GM18499 (cell line): ENCODE measurements at regions not wholly inside any gene's neighbourhood (a gene's known extent, or its start where the extent isn't known, plus 50 kb on each side); places are given as distances from the start of the nearest gene placed in this dataset.
"Not testable (repeated sequence)": the region's sequence is repeated elsewhere in the genome, so short reads cannot be mapped to it uniquely, and the experiment has no call there.

Source experiments
- ATAC-seq: cut with Tn5 transposase; IDR thresholded peaks from one replicate; pipeline ENCODE4 v1.9.1; 2021; ENCODE audit warnings: moderate number of reproducible peaks; ENCODE audit not compliant: insufficient read depth, unreplicated experiment

GRCh38 chr18:9042766-9043481 lies 59.6 kb upstream of the NDUFV2 start:
- no peak for ATAC-seq

- no peak for ATAC-seq
Observed at GRCh38 chr18:9043581-9043980, 58.9 kb upstream of the NDUFV2 start.

GRCh38 chr18:9047715-9048114 lies 54.8 kb upstream of the NDUFV2 start:
- no peak for ATAC-seq

GRCh38 chr18:9048236-9048635 lies 54.3 kb upstream of the NDUFV2 start:
- ATAC-seq: no peak

GRCh38 chr18:9048808-9049494 lies 53.5 kb upstream of the NDUFV2 start:
- ATAC-seq: no peak

GRCh38 chr18:9049495-9049809 lies 53.0 kb upstream of the NDUFV2 start:
- ATAC-seq: no peak

GRCh38 chr18:9050628-9051284 lies 51.7 kb upstream of the NDUFV2 start:
- not testable (repeated sequence) for ATAC-seq
